ENCODE measurements at regions not wholly inside any gene's neighbourhood (a gene's known extent, or its start where the extent isn't known, plus 50 kb on each side); places are given as distances from the start of the nearest gene placed in this dataset.

DNA sequence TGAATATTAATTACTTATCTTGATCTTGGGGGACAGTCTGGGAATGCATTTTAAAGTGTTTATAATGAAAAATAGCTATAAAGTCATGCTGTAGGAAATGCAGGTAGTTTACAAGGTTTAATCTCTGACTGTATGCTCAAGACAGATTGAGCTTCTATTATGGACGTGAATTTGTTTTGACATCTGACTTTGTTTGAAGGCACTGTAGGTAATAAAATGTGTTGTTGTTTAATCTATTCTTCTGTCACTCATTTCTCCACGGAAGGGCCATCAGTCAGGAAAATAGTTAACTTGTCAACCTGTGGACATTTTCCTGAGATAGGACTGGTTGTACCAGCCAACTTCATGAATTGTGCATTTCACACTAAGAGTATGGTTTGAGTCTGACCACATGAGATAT lies 893.1 kb upstream of the SLITRK6 start:
- no peak for ATAC-seq
- no peak for DNase-seq (ENCODE audit: low spot score in 2 of 2)
- Mint-ChIP-seq H3K36me3 (no peaks in the 10 kb centered on the region), H3K9me3 (peaks cover 8% of the 10 kb centered on the region), H3K4me1 (no peaks in the 10 kb centered on the region), H3K4me3 (no peak overlapping the region), H3K27ac (no peak overlapping the region)

DNA sequence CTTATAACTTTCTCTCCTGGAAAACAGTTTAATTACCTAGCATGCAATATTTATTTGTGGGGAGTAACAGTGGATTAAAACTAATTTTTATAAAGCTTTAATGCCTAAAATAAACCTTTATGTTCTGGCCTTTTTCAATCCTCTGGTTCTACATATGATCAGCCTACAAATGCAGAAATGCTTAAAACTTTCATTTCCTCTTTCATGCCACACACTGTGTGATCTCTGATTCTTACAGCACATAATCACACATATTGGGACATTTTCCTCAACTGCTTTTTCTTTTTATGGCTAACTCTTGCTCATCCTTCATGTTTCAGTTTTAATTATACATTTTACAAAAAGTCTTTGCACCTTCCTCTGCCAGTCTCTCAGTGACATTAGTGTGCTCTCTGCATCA lies 910.8 kb upstream of the SLITRK6 start:
- no peak for ATAC-seq
- Mint-ChIP-seq H3K36me3 (no peaks in the 10 kb centered on the region), H3K9me3 (peaks cover 13% of the 10 kb centered on the region)

DNA sequence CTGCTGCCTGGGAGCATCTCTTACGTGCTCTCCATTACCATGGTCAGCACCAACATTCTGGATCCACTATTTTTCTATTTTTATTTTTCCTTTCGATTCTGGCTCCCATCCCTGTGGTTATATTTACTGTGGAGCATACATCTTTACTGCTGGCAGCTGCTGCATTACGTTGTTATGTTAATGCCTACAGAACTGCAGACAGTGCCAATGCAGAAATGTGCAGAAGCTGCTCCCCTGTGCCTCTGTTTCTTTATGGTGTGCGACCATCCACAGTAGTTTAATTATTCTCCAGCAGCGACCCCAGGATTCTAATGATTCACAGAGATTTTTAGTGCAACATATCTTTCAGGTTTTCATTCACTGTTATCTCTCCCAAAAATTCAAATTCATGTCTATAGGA lies 911.7 kb upstream of the SLITRK6 start:
- no peaks in the 10 kb centered on the region for H3K4me1 Mint-ChIP-seq
- no peak overlapping the region for H3K27ac Mint-ChIP-seq
- H3K9me3 Mint-ChIP-seq: peaks cover 18% of the 10 kb centered on the region
- no peaks in the 10 kb centered on the region for H3K36me3 Mint-ChIP-seq
- ATAC-seq (no peak), DNase-seq (ENCODE audit: low spot score in 2 of 2) (no peak)
- H3K4me3 Mint-ChIP-seq: no peak overlapping the region

More for the DNA sequence above, 910.8 kb upstream of the SLITRK6 start:
- Mint-ChIP-seq H3K4me3 (no peak overlapping the region), H3K27ac (no peak overlapping the region), H3K4me1 (no peaks in the 10 kb centered on the region)
- DNase-seq (ENCODE audit: low spot score in 2 of 2): no peak

DNA sequence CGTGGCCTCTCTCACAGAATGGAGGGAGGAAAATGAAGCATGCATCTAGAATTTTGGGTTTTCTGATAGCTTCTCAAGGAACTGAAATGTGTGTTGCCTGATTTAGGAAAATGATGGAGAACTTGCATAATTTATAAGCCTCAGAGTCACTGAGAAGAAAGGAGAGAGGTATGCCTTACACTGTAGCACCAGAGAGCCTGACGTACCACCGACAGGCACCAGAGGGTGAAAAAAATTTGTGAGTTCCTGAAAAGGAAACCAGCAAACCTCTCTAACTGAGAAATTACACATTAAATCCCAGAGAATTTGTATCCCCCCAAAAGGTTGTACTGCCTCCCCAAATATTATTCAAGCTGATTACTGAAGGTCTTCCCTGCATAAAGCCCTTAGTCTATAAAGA lies 915.3 kb upstream of the SLITRK6 start:
- H3K4me1 Mint-ChIP-seq: no peaks in the 10 kb centered on the region
- no peak overlapping the region for H3K4me3 Mint-ChIP-seq
- H3K27ac Mint-ChIP-seq: no peak overlapping the region
- ATAC-seq (no peak), DNase-seq (ENCODE audit: low spot score in 2 of 2) (no peak)
- no peaks in the 10 kb centered on the region for H3K36me3 Mint-ChIP-seq
- peaks cover 28% of the 10 kb centered on the region for H3K9me3 Mint-ChIP-seq

DNA sequence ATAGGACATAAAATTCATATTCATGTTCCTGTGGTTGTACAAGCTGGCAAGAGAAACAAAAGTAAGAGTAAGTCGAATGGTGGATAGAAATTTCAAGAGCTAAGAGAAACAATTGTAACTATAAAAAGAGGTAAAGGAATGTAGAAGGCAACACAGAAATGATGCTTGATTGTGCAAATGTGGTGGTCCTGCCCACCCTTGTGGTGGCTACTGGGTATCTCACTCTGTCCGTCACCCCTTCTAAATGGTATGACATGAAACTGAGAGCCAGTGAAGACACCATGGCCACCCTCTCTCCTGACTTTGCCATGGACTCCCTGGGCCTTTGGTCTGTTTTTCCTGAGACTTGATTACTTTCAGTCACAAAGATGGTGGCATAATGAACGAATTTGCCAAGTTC lies 925.9 kb upstream of the SLITRK6 start:
- peaks cover 6% of the 10 kb centered on the region for H3K9me3 Mint-ChIP-seq
- no peak for ATAC-seq
- H3K4me1 Mint-ChIP-seq: no peaks in the 10 kb centered on the region
- H3K36me3 Mint-ChIP-seq: no peaks in the 10 kb centered on the region
- DNase-seq (ENCODE audit: low spot score in 2 of 2): no peak
- H3K4me3 Mint-ChIP-seq: no peak overlapping the region
- H3K27ac Mint-ChIP-seq: no peak overlapping the region

DNA sequence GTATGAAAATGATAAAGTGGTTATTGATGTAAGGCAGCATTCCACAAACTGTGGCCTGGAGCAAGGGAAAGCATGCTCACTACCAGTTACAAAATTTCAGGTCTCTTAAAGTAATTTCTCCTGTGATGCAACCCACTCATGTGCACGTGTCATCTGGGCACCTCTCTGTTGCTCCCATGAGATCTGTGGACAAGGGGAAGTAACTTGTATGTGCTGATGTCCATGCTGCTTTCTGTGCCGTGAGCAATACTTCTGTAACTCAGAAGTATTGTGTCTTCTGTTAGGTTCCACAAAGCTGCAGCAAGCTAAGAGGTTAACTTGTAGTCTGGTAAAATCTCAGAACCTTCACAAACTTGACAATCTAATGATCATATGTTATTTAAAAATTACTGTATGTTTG lies 930.0 kb upstream of the SLITRK6 start:
- no peak for ATAC-seq
- H3K9me3 Mint-ChIP-seq: peaks cover 9% of the 10 kb centered on the region
- H3K27ac Mint-ChIP-seq: no peak overlapping the region
- no peaks in the 10 kb centered on the region for H3K36me3 Mint-ChIP-seq
- H3K4me3 Mint-ChIP-seq: no peak overlapping the region
- H3K4me1 Mint-ChIP-seq: peaks cover 5% of the 10 kb centered on the region
- no peak for DNase-seq (ENCODE audit: low spot score in 2 of 2)

DNA sequence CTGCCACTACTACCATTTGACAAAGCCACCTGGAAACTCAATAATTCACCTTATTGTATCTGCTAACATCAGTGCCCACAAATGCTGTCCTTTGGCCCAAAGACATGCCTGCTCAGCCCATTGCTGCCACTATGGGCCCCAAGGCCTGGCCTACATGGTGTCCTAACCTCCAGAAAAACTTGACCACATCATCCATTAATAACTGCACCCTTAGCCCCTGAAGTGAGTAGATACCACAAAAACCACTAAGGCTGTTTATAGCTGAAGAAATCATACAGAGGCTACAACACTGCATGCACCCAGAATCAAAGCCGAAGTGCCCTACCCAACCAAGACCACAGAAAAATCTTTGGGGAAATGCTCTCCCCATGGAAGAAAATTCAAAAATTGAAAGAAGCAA lies 932.8 kb upstream of the SLITRK6 start:
- ATAC-seq: no peak
- Mint-ChIP-seq H3K27ac (no peak overlapping the region), H3K4me1 (peaks cover 5% of the 10 kb centered on the region), H3K9me3 (peaks cover 14% of the 10 kb centered on the region), H3K4me3 (no peak overlapping the region), H3K36me3 (no peaks in the 10 kb centered on the region)
- DNase-seq (ENCODE audit: low spot score in 2 of 2): no peak

DNA sequence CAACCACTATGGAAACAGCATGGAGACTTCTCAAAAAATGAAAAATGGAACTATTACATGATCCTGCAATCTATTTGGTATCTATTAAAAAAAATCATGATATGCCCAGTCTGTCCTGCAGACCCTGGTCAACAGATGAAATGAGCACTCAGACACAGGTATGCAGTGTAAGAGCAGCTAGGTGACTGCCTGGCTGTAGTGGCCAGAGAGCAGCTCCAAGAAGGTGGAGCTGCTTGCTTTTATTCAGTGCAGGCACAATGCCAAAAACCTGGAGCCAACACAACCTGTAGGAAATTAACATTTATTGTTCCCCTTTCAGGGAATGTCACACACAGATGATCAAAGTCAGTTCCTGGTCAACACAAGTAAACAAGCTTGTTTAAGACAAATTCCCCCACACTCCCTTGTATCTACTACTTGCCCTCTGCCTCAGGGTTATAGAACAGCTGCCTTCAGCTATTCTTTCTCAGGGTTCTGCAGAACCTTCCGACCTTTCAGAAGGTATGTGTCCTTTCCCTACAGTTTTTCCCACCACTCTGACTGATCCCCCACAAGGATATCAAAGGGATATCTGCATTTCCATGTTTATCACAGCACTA lies 933.7 kb upstream of the SLITRK5 start:
- DNase-seq (ENCODE audit: low spot score in 2 of 2) (no peak), ATAC-seq (no peak)
- no peaks in the 10 kb centered on the region for H3K4me1 Mint-ChIP-seq
- no peak overlapping the region for H3K27ac Mint-ChIP-seq
- peaks cover 16% of the 10 kb centered on the region for H3K9me3 Mint-ChIP-seq
- no peaks in the 10 kb centered on the region for H3K36me3 Mint-ChIP-seq
- H3K4me3 Mint-ChIP-seq: no peak overlapping the region

DNA sequence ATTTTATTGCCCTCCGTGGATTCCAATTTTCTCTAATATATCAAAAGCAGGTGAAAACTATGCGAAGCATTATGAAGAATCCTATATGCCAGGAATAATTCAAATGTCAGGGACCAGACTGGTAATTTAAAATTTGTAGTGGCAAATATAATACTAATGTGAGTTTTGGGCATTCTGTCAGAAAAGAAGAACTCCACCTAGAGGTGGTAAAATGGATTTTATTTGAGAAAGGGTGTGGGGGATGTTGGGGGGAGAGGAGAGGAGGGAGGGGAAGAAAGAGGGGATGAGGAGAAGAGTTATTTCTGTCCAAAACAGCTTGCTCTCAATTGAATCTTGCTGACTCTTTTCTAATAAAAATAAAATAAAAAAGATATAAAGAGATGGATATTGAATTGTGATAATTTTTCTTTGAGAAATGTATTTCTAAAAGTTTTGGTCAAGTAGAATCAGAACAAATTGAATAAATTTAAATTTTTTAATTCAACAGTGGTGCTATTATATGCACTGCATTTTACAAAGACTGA lies 929.3 kb upstream of the SLITRK5 start:
- Mint-ChIP-seq H3K9me3 (peaks cover 10% of the 10 kb centered on the region), H3K27ac (no peak overlapping the region)

DNA sequence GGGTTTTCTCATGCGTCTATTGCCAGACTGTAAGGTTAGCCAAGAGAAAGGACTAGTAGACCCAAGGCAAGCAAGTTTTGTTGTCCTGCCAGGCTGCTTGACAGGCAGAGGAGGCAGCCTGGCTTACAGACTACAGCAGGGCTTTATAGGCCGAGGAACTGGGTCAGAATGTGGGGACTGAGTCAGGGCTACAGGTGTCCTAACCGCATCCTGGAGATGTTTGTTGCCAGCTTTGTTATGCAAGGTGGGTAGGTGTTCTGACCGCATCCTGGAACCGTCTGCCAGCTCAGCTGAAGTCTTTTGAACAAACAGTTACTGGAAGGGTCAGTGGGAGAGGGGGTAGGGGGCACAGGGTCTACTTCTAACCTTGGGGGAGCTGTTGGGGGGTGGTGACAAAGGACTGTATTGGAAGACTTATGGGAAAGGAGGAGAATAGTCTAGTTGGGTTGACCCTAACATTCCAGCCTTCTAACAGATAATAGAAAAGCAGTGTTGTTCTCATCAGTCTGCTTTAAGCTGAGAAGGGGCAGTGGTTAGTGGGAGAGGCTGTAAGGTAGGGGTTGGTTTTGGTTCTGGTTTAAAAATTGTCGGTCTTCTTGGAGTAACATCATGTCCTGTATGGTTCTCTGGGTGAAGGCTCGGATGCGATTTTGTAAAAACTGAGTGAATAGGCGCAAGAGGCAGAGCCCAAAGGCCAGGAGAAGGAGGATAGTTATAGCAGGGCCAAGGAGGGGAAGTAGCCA lies 913.8 kb upstream of the SLITRK5 start:
- peaks cover 51% of the 10 kb centered on the region for H3K4me1 Mint-ChIP-seq
- ATAC-seq: peak; percentile 95
- peak overlapping the region; percentile 99 for H3K27ac Mint-ChIP-seq
- peak overlapping the region; percentile 56 for H3K4me3 Mint-ChIP-seq
- peak in 1 of 2 donors; percentile 20 for DNase-seq (ENCODE audit: low spot score in 2 of 2)
- H3K36me3 Mint-ChIP-seq: peaks cover 31% of the 10 kb centered on the region
- H3K9me3 Mint-ChIP-seq: peaks cover 19% of the 10 kb centered on the region

More for the DNA sequence above, 929.3 kb upstream of the SLITRK5 start:
- H3K36me3 Mint-ChIP-seq: no peaks in the 10 kb centered on the region
- ATAC-seq (no peak), DNase-seq (ENCODE audit: low spot score in 2 of 2) (no peak)
- no peaks in the 10 kb centered on the region for H3K4me1 Mint-ChIP-seq
- H3K4me3 Mint-ChIP-seq: no peak overlapping the region

DNA sequence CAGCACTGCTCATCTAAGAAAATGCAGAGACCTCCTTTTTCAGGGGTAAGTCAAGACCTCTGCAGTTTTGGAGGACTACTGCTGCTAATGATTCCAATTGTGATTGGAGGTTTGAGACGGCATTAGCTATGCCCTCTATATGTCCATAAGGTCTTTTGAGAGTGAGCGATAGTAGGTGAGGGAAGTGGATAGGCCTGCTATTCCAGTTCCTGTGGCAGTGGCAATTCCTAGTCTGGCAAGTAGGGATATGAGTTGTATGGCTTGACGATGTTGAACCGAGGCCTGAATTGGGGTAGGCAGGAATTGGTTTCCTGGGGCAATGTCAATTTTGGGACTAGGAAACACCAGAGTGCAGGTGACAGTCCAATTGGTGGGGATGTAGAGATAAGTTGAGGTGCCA lies 913.1 kb upstream of the SLITRK5 start:
- Mint-ChIP-seq H3K9me3 (peaks cover 23% of the 10 kb centered on the region), H3K27ac (peak overlapping the region; percentile 99), H3K4me1 (peaks cover 58% of the 10 kb centered on the region), H3K36me3 (peaks cover 36% of the 10 kb centered on the region), H3K4me3 (peak overlapping the region; percentile 56)
- ATAC-seq: no peak
- no peak for DNase-seq (ENCODE audit: low spot score in 2 of 2)

DNA sequence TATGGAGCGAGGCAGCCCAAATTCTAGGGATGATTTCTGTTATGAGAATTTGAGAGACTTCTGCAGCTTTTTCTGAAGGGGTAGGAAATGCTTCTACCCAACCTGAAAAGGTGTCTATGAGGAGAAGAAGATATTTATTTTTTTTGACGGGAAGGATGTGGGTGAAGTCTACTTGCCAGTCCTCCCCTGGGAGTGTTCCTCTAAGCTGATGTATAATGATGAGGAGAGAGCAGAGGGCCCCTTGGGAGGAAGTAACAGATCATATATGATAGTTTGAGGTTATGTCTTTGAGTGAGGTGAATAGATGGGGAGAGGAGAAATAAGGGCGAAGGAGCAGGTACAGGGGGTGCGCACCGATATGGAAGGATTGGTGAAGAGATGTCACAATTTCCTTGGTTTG lies 910.6 kb upstream of the SLITRK5 start:
- H3K36me3 Mint-ChIP-seq: peaks cover 54% of the 10 kb centered on the region
- H3K27ac Mint-ChIP-seq: peak overlapping the region; percentile 99
- peak overlapping the region; percentile 56 for H3K4me3 Mint-ChIP-seq
- DNase-seq (ENCODE audit: low spot score in 2 of 2) (no peak), ATAC-seq (no peak)
- peaks cover 30% of the 10 kb centered on the region for H3K9me3 Mint-ChIP-seq
- H3K4me1 Mint-ChIP-seq: peaks cover 78% of the 10 kb centered on the region

DNA sequence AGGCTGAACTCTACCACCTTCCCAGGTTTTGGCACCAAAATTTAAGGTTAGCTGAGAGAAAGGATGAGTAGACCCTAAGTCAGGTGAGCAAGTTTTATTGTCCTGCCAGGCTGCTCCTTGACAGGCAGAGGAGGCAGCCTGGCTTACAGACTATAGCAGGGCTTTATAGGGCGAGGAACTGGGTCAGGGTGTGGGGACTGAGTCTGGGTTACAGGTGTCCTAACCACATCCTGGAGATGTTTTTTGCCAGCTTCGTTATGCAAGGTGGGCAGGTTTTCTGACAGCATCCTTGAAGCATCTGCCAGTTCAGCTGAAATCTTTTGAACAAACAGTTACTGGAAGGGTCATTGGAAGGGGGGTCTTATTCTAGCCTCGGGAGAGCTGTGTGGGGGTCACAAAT lies 905.7 kb upstream of the SLITRK5 start:
- ATAC-seq (peak; percentile 82), DNase-seq (ENCODE audit: low spot score in 2 of 2) (no peak)
- peak overlapping the region; percentile 99 for H3K27ac Mint-ChIP-seq
- peak overlapping the region; percentile 56 for H3K4me3 Mint-ChIP-seq
- peaks cover 50% of the 10 kb centered on the region for H3K4me1 Mint-ChIP-seq
- peaks cover 25% of the 10 kb centered on the region for H3K9me3 Mint-ChIP-seq
- H3K36me3 Mint-ChIP-seq: peaks cover 52% of the 10 kb centered on the region

DNA sequence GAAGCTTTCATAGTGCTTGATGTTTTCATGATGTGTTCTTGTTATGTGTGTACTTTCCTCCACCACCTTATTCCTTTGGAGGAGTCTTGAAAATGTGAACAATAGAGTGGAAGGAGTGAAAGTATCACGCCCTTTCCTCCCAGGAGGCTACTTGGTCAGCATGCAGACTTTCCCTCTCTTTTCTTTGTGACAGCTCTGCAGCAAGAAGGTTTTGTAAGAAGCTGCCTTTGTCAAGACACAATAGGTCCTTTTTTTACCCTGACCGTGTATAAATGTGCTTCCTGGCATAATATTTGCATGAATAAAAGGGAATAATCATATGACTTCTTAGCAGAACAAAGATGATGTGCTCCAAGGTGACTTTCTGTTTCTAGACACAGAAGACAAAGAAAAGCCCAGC lies 882.6 kb upstream of the SLITRK5 start:
- Mint-ChIP-seq H3K4me1 (no peaks in the 10 kb centered on the region), H3K4me3 (no peak overlapping the region), H3K36me3 (no peaks in the 10 kb centered on the region), H3K9me3 (peaks cover 23% of the 10 kb centered on the region), H3K27ac (no peak overlapping the region)
- DNase-seq (ENCODE audit: low spot score in 2 of 2) (no peak), ATAC-seq (no peak)

DNA sequence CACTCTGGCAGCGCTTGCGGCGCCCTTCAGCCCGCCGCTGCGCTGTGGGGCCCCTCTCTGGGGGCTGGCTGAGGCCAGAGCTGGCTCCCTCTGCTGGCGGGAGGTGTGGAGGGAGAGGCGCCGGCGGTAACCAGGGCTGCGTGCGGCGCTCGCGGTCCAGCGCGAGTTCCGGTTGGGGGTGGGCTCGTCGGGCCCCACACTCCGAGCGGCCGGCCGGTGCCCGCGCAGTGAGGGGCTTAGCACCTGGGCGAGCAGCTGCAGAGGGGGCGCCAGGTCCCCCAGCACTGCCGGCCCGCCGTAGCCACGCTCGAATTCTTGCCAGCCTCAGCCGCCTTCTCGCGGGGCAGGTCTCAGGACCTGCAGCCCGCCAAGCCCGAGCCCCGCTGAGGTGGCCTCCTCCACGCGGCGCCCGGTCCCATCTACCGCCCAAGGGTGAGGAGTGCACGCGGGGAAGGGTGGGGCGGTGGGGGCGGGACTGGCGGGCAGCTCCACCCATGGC lies 879.0 kb upstream of the SLITRK5 start:
- DNase-seq (ENCODE audit: low spot score in 2 of 2) (no peak), ATAC-seq (no peak)
- no peaks in the 10 kb centered on the region for H3K4me1 Mint-ChIP-seq
- no peak overlapping the region for H3K4me3 Mint-ChIP-seq
- no peaks in the 10 kb centered on the region for H3K36me3 Mint-ChIP-seq
- H3K27ac Mint-ChIP-seq: no peak overlapping the region
- peaks cover 23% of the 10 kb centered on the region for H3K9me3 Mint-ChIP-seq

DNA sequence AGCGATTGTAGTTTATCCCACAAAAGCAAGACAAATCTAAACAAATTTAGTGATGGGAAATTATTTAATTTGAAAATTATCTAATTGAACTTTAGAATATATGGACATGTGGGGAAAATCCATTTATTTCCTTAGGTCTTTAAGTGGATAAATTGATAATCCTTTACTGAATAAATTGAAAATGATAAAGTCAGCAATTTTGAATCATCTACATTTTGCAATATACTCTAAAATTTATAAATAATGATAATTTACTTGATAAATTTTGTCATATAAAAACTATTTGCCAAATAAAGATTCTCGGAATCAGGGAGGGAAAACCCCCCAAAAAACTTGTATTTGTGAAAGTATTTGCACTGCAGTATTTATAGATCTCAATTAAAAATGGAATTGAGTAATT lies 875.3 kb upstream of the SLITRK5 start:
- no peak overlapping the region for H3K27ac Mint-ChIP-seq
- ATAC-seq (no peak), DNase-seq (ENCODE audit: low spot score in 2 of 2) (no peak)
- H3K36me3 Mint-ChIP-seq: peaks cover 13% of the 10 kb centered on the region
- no peak overlapping the region for H3K4me3 Mint-ChIP-seq
- no peaks in the 10 kb centered on the region for H3K4me1 Mint-ChIP-seq
- peaks cover 17% of the 10 kb centered on the region for H3K9me3 Mint-ChIP-seq
